22Rv1 (cell line): ENCODE measurements at regions not wholly inside any gene's neighbourhood (a gene's known extent, or its start where the extent isn't known, plus 50 kb on each side); places are given as distances from the start of the nearest gene placed in this dataset.

ENCODE experiments used
- ZFX ChIP-seq: fragments of 450-650 bp; IDR thresholded peaks from 2 replicates; pipeline ENCODE4 v1.6.1; 2017; ENCODE audit warnings: antibody characterized with exemption, borderline replicate concordance
- TF ChIP-seq, protein P1 (sequence below): fragments of 450-650 bp; IDR thresholded peaks from 2 replicates; pipeline ENCODE4 v1.5.1; 2017; ENCODE audit warnings: mild to moderate bottlenecking

DNA sequence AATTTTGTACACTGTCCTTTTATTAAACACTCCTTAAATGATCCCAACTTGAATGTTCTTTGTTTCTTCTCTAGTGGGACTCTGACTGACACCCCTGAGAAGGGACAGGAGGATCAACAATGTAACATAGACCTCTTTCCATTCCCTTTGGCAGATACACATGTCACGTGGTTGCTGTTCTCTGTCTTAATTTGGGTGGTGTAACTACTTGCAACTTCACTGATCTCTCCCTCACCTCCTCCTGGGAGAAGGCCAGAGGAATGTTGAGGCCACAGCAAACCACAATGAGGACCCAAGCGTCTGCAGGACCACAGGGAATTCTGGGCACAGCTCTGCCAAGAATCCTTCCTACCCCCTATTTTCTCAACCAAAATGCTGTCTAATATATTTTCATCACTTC is 205.6 kb downstream of the RTP5 start:
- TF ChIP-seq, protein P1, sequence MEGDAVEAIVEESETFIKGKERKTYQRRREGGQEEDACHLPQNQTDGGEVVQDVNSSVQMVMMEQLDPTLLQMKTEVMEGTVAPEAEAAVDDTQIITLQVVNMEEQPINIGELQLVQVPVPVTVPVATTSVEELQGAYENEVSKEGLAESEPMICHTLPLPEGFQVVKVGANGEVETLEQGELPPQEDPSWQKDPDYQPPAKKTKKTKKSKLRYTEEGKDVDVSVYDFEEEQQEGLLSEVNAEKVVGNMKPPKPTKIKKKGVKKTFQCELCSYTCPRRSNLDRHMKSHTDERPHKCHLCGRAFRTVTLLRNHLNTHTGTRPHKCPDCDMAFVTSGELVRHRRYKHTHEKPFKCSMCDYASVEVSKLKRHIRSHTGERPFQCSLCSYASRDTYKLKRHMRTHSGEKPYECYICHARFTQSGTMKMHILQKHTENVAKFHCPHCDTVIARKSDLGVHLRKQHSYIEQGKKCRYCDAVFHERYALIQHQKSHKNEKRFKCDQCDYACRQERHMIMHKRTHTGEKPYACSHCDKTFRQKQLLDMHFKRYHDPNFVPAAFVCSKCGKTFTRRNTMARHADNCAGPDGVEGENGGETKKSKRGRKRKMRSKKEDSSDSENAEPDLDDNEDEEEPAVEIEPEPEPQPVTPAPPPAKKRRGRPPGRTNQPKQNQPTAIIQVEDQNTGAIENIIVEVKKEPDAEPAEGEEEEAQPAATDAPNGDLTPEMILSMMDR, result no peak
- TF ChIP-seq ZFX, result no peak
